AG04450 (cell line): ENCODE measurements at regions not wholly inside any gene's neighbourhood (a gene's known extent, or its start where the extent isn't known, plus 50 kb on each side); places are given as distances from the start of the nearest gene placed in this dataset.
A peak's percentile ranks its signal among the peaks of the same experiment; 100 is the strongest.

Experiments
- CTCF ChIA-PET: fragments of 300-600, 350-600 bp; formaldehyde crosslinking; extraction: SDS; loops from one replicate; lab custom pipeline; 2022; ENCODE audit warnings: antibody characterized with exemption, inconsistent platforms; lab: Charles Lee
- POLR2A ChIA-PET: fragments of 350-600 bp; formaldehyde crosslinking; extraction: SDS; loops from one replicate; lab custom pipeline; 2021; ENCODE audit warnings: antibody characterized with exemption, inconsistent platforms; lab: Yijun Ruan, JAX
- DNase-seq: peaks from one replicate; pipeline ENCODE4 v3.0.0-alpha.2; 2011; ENCODE audit warnings: low read depth, low spot score
- H3K27ac ChIP-seq: one replicate; pipeline ENCODE4 v1.5.1; 2012; ENCODE audit warnings: low read depth, low read length, control low read depth
- H3K27me3 ChIP-seq: one replicate; pipeline ENCODE4 v1.6.0; 2012; ENCODE audit warnings: low read length; ENCODE audit not compliant: control insufficient read depth, insufficient read depth
- H3K4me3 ChIP-seq: 2 replicates; pipeline ENCODE4 v1.5.1; 2011; ENCODE audit warnings: mild to moderate bottlenecking, low read depth, low read length, control low read depth
- H3K9me3 ChIP-seq: 2 replicates; pipeline ENCODE4 v1.5.1; 2012; ENCODE audit warnings: low read length; ENCODE audit not compliant: control insufficient read depth, insufficient read depth
- TF ChIP-seq, protein P1 (sequence below): IDR thresholded peaks from 2 replicates; pipeline ENCODE4 v1.5.1; 2011; ENCODE audit warnings: low read depth, low read length, control low read depth, inconsistent platforms

DNA sequence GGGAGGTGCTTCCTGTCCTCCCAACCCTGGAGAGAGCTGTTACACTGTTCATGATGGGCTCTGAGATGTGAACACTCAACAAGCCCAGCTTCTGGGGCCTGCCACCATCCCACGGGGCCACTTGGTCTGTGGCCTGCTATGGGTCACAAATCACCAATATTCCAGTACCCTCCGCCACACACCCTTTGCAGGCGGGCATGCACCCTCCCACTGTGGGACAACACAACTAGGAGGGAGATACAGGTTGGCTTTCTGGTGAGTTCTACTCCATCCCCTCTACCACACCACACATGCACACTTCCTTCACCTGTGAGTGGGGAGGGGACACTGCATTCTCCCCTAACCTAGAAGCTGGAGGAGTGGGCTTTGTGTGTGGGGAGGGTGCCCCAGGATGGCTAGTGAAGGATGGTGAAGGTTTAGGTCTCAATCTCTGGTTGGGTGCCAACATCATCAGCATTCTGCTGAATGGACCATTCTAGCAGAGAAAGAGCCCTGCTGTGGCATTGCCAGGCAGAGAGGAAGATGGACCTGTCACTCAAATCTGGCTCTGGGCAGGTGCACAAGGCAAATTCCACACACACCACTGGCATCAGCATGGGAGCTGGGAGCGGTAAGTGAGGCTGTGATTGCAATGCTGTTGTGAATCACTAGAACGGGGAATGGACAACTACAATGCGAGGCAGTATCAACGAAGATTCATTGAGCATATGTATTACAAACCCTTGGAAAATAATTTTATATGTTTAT is 175.1 kb downstream of the THBS2 start:
- Histone ChIP-seq H3K27ac (no peak overlapping the region), H3K4me3 (no peak overlapping the region), H3K9me3 (peaks cover 4% of the 10 kb centered on the region), H3K27me3 (no peaks in the 10 kb centered on the region)
- CTCF ChIA-PET: interaction anchor here (1.3 kb wide), 1 partner anchor 19 kb away, joined by 3 read pairs; no protein-coding TSS in a partner anchor
- DNase-seq: no peak
- TF ChIP-seq, protein P1, sequence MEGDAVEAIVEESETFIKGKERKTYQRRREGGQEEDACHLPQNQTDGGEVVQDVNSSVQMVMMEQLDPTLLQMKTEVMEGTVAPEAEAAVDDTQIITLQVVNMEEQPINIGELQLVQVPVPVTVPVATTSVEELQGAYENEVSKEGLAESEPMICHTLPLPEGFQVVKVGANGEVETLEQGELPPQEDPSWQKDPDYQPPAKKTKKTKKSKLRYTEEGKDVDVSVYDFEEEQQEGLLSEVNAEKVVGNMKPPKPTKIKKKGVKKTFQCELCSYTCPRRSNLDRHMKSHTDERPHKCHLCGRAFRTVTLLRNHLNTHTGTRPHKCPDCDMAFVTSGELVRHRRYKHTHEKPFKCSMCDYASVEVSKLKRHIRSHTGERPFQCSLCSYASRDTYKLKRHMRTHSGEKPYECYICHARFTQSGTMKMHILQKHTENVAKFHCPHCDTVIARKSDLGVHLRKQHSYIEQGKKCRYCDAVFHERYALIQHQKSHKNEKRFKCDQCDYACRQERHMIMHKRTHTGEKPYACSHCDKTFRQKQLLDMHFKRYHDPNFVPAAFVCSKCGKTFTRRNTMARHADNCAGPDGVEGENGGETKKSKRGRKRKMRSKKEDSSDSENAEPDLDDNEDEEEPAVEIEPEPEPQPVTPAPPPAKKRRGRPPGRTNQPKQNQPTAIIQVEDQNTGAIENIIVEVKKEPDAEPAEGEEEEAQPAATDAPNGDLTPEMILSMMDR: no peak
- POLR2A ChIA-PET: no interaction called here

DNA sequence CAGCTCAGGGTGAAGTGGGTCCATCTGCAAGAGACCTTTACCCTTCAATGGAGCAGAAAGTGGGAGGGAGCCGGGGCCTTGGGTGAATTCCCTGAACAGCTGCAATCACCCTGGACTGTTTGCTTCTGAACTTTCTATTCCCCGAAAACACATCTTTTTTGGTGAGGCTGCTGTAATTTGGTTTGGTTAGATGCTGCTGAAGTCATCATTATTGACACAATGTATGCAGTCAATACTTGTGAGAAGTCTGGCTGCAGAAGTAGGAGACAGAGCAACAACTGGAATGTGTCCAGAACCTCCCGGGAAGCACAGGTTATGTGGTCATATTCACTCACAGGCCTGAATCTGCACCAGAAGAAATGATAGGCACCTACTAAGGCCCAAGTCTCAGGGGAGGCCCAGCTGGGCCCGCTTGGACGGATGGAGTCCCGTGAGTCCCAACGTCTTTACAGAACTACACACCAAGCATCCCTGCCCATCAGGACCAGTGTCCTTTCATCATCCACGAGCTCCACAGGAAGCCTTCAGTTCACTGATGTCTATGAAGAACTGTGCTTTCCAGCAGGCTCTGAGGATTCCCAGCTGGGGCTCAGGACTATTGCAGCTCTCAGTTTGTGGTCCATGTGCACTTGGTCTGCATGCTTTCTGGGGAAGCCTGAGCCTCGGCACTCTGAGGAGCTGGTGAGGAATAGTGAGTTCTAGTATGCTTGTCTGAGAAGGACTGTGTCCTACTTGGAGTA is 177.6 kb downstream of the THBS2 start:
- ChIA-PET POLR2A (interaction anchor here (0.7 to 3.3 kb wide), 4 partner anchors 11 to 378 kb away, joined by 3 to 16 read pairs (median 6); no protein-coding TSS in a partner anchor), CTCF (no interaction called here)
- TF ChIP-seq, protein P1: no peak
- Histone ChIP-seq H3K9me3 (peaks cover 3% of the 10 kb centered on the region; the same call in 1 of the 2 replicates), H3K27ac (peak overlapping the region; percentile 85), H3K27me3 (no peaks in the 10 kb centered on the region), H3K4me3 (no peak overlapping the region)
- DNase-seq: no peak

DNA sequence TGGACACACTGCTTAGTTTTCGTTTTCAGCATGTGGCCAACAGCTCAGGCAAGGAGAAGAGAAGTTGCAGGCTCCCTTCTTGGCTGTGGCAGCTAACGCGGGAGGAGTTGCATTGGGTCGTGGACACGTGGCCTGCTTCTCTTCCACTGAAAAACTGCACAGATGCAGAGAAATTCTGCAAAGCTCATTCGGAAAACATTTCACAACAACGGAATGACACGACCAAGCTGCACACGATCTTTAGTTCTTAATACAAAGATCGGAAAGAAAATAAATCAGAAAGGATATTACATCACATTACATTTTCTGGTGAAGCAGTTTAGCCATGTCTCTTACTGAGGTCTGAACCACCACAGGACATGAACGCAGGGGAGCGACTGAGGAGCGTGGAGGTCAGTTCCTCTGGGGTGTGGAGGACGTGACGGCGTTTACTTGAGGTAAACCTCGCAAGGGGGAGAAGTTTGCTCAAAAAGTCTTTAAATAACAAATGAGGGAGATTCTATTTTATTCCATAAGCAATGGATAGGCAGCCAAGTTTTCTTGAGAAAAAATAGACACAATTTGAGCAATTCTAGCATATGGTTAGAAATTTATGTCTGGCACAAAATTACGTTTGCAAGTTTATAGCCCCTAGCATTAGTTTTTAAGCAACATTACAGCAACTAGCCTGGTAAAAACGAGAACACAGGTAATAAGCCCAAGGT is 178.3 kb downstream of the THBS2 start:
- Histone ChIP-seq H3K9me3 (peaks cover 3% of the 10 kb centered on the region; the same call in 1 of the 2 replicates), H3K27me3 (no peaks in the 10 kb centered on the region), H3K27ac (peak overlapping the region; percentile 85), H3K4me3 (peak overlapping the region; percentile 21)
- ChIA-PET POLR2A (interaction anchor here (0.6 to 3.3 kb wide), 5 partner anchors 12 to 140 kb away, joined by 5 to 16 read pairs (median 7); no protein-coding TSS in a partner anchor), CTCF (no interaction called here)
- DNase-seq: peak; percentile 85
- TF ChIP-seq, protein P1: no peak

DNA sequence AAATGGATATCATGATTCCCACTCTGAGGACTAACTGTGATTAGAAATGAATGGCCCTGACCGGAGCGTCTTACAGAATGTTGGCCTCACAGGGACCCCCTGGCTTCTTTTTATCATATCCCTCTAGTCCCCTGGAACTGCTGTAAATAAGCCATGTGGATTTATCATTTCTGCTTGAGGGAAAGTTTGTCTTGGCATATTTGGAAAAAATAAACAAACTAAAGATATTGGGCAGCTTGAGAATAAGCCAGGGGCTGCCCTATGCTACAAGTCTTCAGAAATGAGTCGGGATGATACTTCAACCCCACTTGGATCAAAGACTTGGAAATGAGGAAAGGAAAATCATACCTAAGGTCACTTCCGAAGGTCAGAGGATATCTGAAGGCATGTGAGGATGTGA is 179.1 kb downstream of the THBS2 start:
- peaks cover 3% of the 10 kb centered on the region; the same call in 1 of the 2 replicates for H3K9me3 ChIP-seq
- TF ChIP-seq, protein P1: no peak
- H3K27me3 ChIP-seq: no peaks in the 10 kb centered on the region
- CTCF ChIA-PET: no interaction called here
- no peak overlapping the region for H3K4me3 ChIP-seq
- peak overlapping the region; percentile 77 for H3K27ac ChIP-seq
- POLR2A ChIA-PET: interaction anchor here (1.0 to 3.3 kb wide), 5 partner anchors 13 to 141 kb away, joined by 3 to 16 read pairs (median 7); no protein-coding TSS in a partner anchor
- DNase-seq: no peak
